ENCODE measurements at regions not wholly inside any gene's neighbourhood (a gene's known extent, or its start where the extent isn't known, plus 50 kb on each side); places are given as distances from the start of the nearest gene placed in this dataset.

- intact Hi-C loops (cut with micrococcal nuclease), result no loop called here
- Histone ChIP-seq H3K79me2 (ENCODE audit: insufficient read depth, low read length) (no peaks in the 10 kb centered on the region), H3K9me3 (replicated peaks in 1 of 2; ENCODE audit: control insufficient read depth in 1 of 2, insufficient read depth in 1 of 2, low read length in 2 of 2) (no peaks in the 10 kb centered on the region), H2AFZ (ENCODE audit: insufficient read depth, low read depth, low read length, poor library complexity, severe bottlenecking) (no peak overlapping the region), H3K36me3 (replicated peaks in 1 of 2; ENCODE audit: control insufficient read depth in 1 of 2, insufficient read depth in 2 of 2, low read length in 2 of 2) (no peaks in the 10 kb centered on the region), H3K4me3 (replicated peaks in 1 of 3; ENCODE audit: low read depth in 2 of 3, low read length in 3 of 3) (no peak overlapping the region), H3K4me2 (replicated peaks; ENCODE audit: extremely low read depth, low read length, poor library complexity, severe bottlenecking) (no peak overlapping the region), H3K27ac (ENCODE audit: low read depth in 1 of 2, low read length in 2 of 2) (no peak overlapping the region), H4K20me1 (ENCODE audit: insufficient read depth, low read length) (no peaks in the 10 kb centered on the region), H3K4me1 (ENCODE audit: control insufficient read depth in 1 of 2, insufficient read depth in 2 of 2, low read length in 2 of 2) (no peaks in the 10 kb centered on the region), H3K27me3 (ENCODE audit: control insufficient read depth in 2 of 2, insufficient read depth in 2 of 2, low read length in 2 of 2) (no peaks in the 10 kb centered on the region), H3K9ac (ENCODE audit: insufficient read depth, low read length, poor library complexity, severe bottlenecking) (no peak overlapping the region)
- peaks cover 0 to 11% (median 3%) of the 10 kb centered on the region in 7 donors for H3K9me3 Mint-ChIP-seq
- H3K4me1 Mint-ChIP-seq, result no peaks in the 10 kb centered on the region
- H3K36me3 Mint-ChIP-seq, result no peaks in the 10 kb centered on the region
- no peak for TF ChIP-seq CTCF (IDR thresholded peaks at IDR 0.05)
- no peak for DNase-seq
- H3K27me3 Mint-ChIP-seq (ENCODE audit: low read depth in 3 of 3), result peaks cover 3 to 4% (median 3%) of the 10 kb centered on the region in 3 donors
- no peak overlapping the region for H3K4me3 Mint-ChIP-seq
- no peak overlapping the region for H3K27ac Mint-ChIP-seq
- WGBS (ENCODE audit: insufficient coverage), result no CpG with 5 or more reads among the region's 2 CpGs
Measured at GRCh38 chr2:223487214-223487846, 114.8 kb downstream of the SCG2 start.

GRCh38 chr2:223488814-223489213 is 113.3 kb downstream of the SCG2 start:
- Histone ChIP-seq H3K4me2 (replicated peaks; ENCODE audit: extremely low read depth, low read length, poor library complexity, severe bottlenecking) (no peak overlapping the region), H4K20me1 (ENCODE audit: insufficient read depth, low read length) (no peaks in the 10 kb centered on the region), H3K9ac (ENCODE audit: insufficient read depth, low read length, poor library complexity, severe bottlenecking) (no peak overlapping the region), H3K36me3 (replicated peaks in 1 of 2; ENCODE audit: control insufficient read depth in 1 of 2, insufficient read depth in 2 of 2, low read length in 2 of 2) (no peaks in the 10 kb centered on the region), H3K9me3 (replicated peaks in 1 of 2; ENCODE audit: control insufficient read depth in 1 of 2, insufficient read depth in 1 of 2, low read length in 2 of 2) (no peaks in the 10 kb centered on the region), H2AFZ (ENCODE audit: insufficient read depth, low read depth, low read length, poor library complexity, severe bottlenecking) (no peak overlapping the region), H3K4me1 (ENCODE audit: control insufficient read depth in 1 of 2, insufficient read depth in 2 of 2, low read length in 2 of 2) (no peaks in the 10 kb centered on the region), H3K4me3 (replicated peaks in 1 of 3; ENCODE audit: low read depth in 2 of 3, low read length in 3 of 3) (no peak overlapping the region), H3K79me2 (ENCODE audit: insufficient read depth, low read length) (no peaks in the 10 kb centered on the region), H3K27ac (ENCODE audit: low read depth in 1 of 2, low read length in 2 of 2) (no peak overlapping the region), H3K27me3 (ENCODE audit: control insufficient read depth in 2 of 2, insufficient read depth in 2 of 2, low read length in 2 of 2) (no peaks in the 10 kb centered on the region)
- no peak for TF ChIP-seq CTCF (IDR thresholded peaks at IDR 0.05)
- intact Hi-C loops (cut with micrococcal nuclease), result no loop called here
- WGBS (ENCODE audit: insufficient coverage), result 50% methylated on average over 2 of the region's 4 CpGs
- Mint-ChIP-seq H3K36me3 (no peaks in the 10 kb centered on the region), H3K4me1 (no peaks in the 10 kb centered on the region), H3K27me3 (ENCODE audit: low read depth in 3 of 3) (peaks cover 3 to 4% (median 3%) of the 10 kb centered on the region in 3 donors), H3K9me3 (peaks cover 0 to 9% (median 3%) of the 10 kb centered on the region in 7 donors), H3K4me3 (no peak overlapping the region), H3K27ac (peak overlapping the region in 1 of 7 donors; percentile 28)
- no peak for DNase-seq
